Uterus (tissue), 3 donors: ENCODE measurements at regions not wholly inside any gene's neighbourhood (a gene's known extent, or its start where the extent isn't known, plus 50 kb on each side); places are given as distances from the start of the nearest gene placed in this dataset.

Experiments
- DNase-seq, 2 donors: peaks; one replicate each; pipeline ENCODE4 v3.0.0-alpha.2; 2019 to 2020
- H3K27ac ChIP-seq, 2 donors: fragments of 200-600 bp; sonication (generic); 1 replicate in 1 of 2; 2 replicates in 1 of 2; pipeline ENCODE4 v1.5.1; 2016 to 2018
- H3K27me3 ChIP-seq, 2 donors: fragments of 200-600 bp; sonication (generic); one replicate each; pipeline ENCODE4 v1.5.1; 2018 to 2019; ENCODE audit warnings: control low read depth in 1 of 2
- H3K36me3 ChIP-seq, 2 donors: fragments of 200-600 bp; sonication (generic); one replicate each; pipeline ENCODE4 v1.5.1; 2019; ENCODE audit warnings: control low read depth in 1 of 2
- H3K4me1 ChIP-seq, 2 donors: fragments of 200-600 bp; sonication (generic); one replicate each; pipeline ENCODE4 v1.5.1; 2018 to 2019; ENCODE audit warnings: control low read depth in 1 of 2
- H3K4me3 ChIP-seq, 2 donors: fragments of 200-600 bp; sonication (generic); 1 replicate in 1 of 2; 2 replicates in 1 of 2; pipeline ENCODE4 v1.5.1; 2018 to 2019; ENCODE audit warnings: mild to moderate bottlenecking in 1 of 2
- H3K9me3 ChIP-seq, 2 donors: fragments of 200-600 bp; sonication (generic); one replicate each; pipeline ENCODE4 v1.5.1; 2019; ENCODE audit warnings: control low read depth in 1 of 2
- CTCF ChIP-seq, 4 experiments: fragments of 200-600 bp in 2 of 4; fragments of 450-650 bp in 2 of 4; sonication (generic) in 2 of 4; IDR thresholded peaks; one replicate each; pipeline ENCODE4 v1.5.1; 2016 to 2019; ENCODE audit warnings: antibody characterized with exemption in 4 of 4, mild to moderate bottlenecking in 2 of 4, moderate library complexity in 1 of 4
- POLR2A ChIP-seq, 2 donors: fragments of 450-650 bp; IDR thresholded peaks; one replicate each; pipeline ENCODE4 v1.6.1; 2016; ENCODE audit warnings: antibody characterized with exemption in 2 of 2, mild to moderate bottlenecking in 1 of 2, moderate library complexity in 1 of 2
- intact Hi-C: fragments of 100-400 bp; cut with DNase I; formaldehyde crosslinking; loops from one replicate; pipeline ENCODE4 v1.15.1; 2023; ENCODE audit warnings: low total_unique reads
- donor health status: DM: yes; HTN: yes; CAD: no.

- no peak for TF ChIP-seq POLR2A (IDR thresholded peaks at IDR 0.05)
- TF ChIP-seq CTCF (IDR thresholded peaks at IDR 0.05) = no peak
- no peak for DNase-seq
Measured at GRCh38 chr20:12482661-12483060, 526.1 kb upstream of the SPTLC3 start.

GRCh38 chr20:12502443-12502842 is 506.3 kb upstream of the SPTLC3 start:
- TF ChIP-seq POLR2A (IDR thresholded peaks at IDR 0.05) = no peak
- Histone ChIP-seq H3K4me3 (no peak overlapping the region), H3K4me1 (no peaks in the 10 kb centered on the region), H3K36me3 (no peaks in the 10 kb centered on the region), H3K9me3 (no peaks in the 10 kb centered on the region), H3K27me3 (no peaks in the 10 kb centered on the region), H3K27ac (no peak overlapping the region)
- intact Hi-C loops = no loop called here
- no peak for DNase-seq

More at GRCh38 chr20:12482661-12483060, 526.1 kb upstream of the SPTLC3 start:
- H3K36me3 ChIP-seq = no peaks in the 10 kb centered on the region
- no peaks in the 10 kb centered on the region for H3K9me3 ChIP-seq
- H3K4me1 ChIP-seq = no peaks in the 10 kb centered on the region
- no peak overlapping the region for H3K27ac ChIP-seq
- no peak overlapping the region for H3K4me3 ChIP-seq
- intact Hi-C loops = no loop called here
- H3K27me3 ChIP-seq = no peaks in the 10 kb centered on the region

- no peaks in the 10 kb centered on the region for H3K36me3 ChIP-seq
- no peaks in the 10 kb centered on the region for H3K27me3 ChIP-seq
- TF ChIP-seq POLR2A (IDR thresholded peaks at IDR 0.05) (no peak), CTCF (IDR thresholded peaks at IDR 0.05) (no peak)
- DNase-seq = no peak
- no peaks in the 10 kb centered on the region for H3K4me1 ChIP-seq
- intact Hi-C loops = no loop called here
- H3K27ac ChIP-seq = no peak overlapping the region
- H3K4me3 ChIP-seq = no peak overlapping the region
- H3K9me3 ChIP-seq = no peaks in the 10 kb centered on the region
Measured at GRCh38 chr20:12504779-12505178, 504.0 kb upstream of the SPTLC3 start.

GRCh38 chr20:12511499-12511898 is 497.3 kb upstream of the SPTLC3 start:
- TF ChIP-seq CTCF (IDR thresholded peaks at IDR 0.05) (no peak), POLR2A (IDR thresholded peaks at IDR 0.05) (no peak)
- Histone ChIP-seq H3K4me1 (no peaks in the 10 kb centered on the region), H3K36me3 (no peaks in the 10 kb centered on the region), H3K27ac (no peak overlapping the region), H3K9me3 (no peaks in the 10 kb centered on the region), H3K4me3 (no peak overlapping the region), H3K27me3 (no peaks in the 10 kb centered on the region)
- intact Hi-C loops = no loop called here
- DNase-seq = no peak

GRCh38 chr20:12512755-12513154 is 496.0 kb upstream of the SPTLC3 start:
- H3K9me3 ChIP-seq = no peaks in the 10 kb centered on the region
- H3K27ac ChIP-seq = no peak overlapping the region
- H3K4me1 ChIP-seq = no peaks in the 10 kb centered on the region
- DNase-seq = no peak
- no peak for TF ChIP-seq CTCF (IDR thresholded peaks at IDR 0.05)
- no peak for TF ChIP-seq POLR2A (IDR thresholded peaks at IDR 0.05)
- H3K27me3 ChIP-seq = no peaks in the 10 kb centered on the region
- no peaks in the 10 kb centered on the region for H3K36me3 ChIP-seq
- intact Hi-C loops = no loop called here
- no peak overlapping the region for H3K4me3 ChIP-seq

- Histone ChIP-seq H3K4me1 (no peaks in the 10 kb centered on the region), H3K27ac (no peak overlapping the region), H3K4me3 (no peak overlapping the region), H3K27me3 (no peaks in the 10 kb centered on the region), H3K9me3 (no peaks in the 10 kb centered on the region), H3K36me3 (no peaks in the 10 kb centered on the region)
- intact Hi-C loops = no loop called here
- no peak for DNase-seq
- TF ChIP-seq POLR2A (IDR thresholded peaks at IDR 0.05) (no peak), CTCF (IDR thresholded peaks at IDR 0.05) (no peak)
Measured at GRCh38 chr20:12528104-12528503, 480.7 kb upstream of the SPTLC3 start.
